Ascending aorta (tissue), 2 donors: ENCODE measurements at regions not wholly inside any gene's neighbourhood (a gene's known extent, or its start where the extent isn't known, plus 50 kb on each side); places are given as distances from the start of the nearest gene placed in this dataset.

Source experiments
- DNase-seq, 2 donors: peaks; one replicate each; pipeline ENCODE4 v3.0.0-alpha.2; 2019; ENCODE audit warnings: low spot score in 2 of 2
- H3K27ac ChIP-seq, 2 donors: fragments of 200-600 bp; sonication (generic); one replicate each; pipeline ENCODE4 v1.5.1; 2016 to 2017; ENCODE audit warnings: mild to moderate bottlenecking in 1 of 2
- H3K27me3 ChIP-seq: fragments of 200-600 bp; sonication (generic); one replicate; pipeline ENCODE4 v1.5.1; 2017
- H3K36me3 ChIP-seq, 2 donors: fragments of 200-600 bp; sonication (generic); one replicate each; pipeline ENCODE4 v1.5.1; 2016
- H3K4me1 ChIP-seq, 2 donors: fragments of 200-600 bp; sonication (generic); one replicate each; pipeline ENCODE4 v1.5.1; 2016 to 2017; ENCODE audit warnings: mild to moderate bottlenecking in 1 of 2
- H3K4me3 ChIP-seq, 2 donors: fragments of 200-600 bp; sonication (generic); one replicate each; pipeline ENCODE4 v1.5.1; 2016 to 2017; ENCODE audit warnings: mild to moderate bottlenecking in 1 of 2
- H3K9me3 ChIP-seq, 2 donors: fragments of 200-600 bp; sonication (generic); one replicate each; pipeline ENCODE4 v1.5.1; 2016
- CTCF ChIP-seq, 3 experiments: fragments of 200-600 bp in 2 of 3; fragments of 450-650 bp in 1 of 3; sonication (generic) in 2 of 3; IDR thresholded peaks; one replicate each; pipeline ENCODE4 v1.5.1; 2016 to 2019; ENCODE audit warnings: antibody characterized with exemption in 3 of 3, mild to moderate bottlenecking in 1 of 3, moderate library complexity in 1 of 3
- intact Hi-C: fragments of 100-400 bp; cut with DNase I; formaldehyde crosslinking; loops from one replicate; pipeline ENCODE4 v1.15.1; 2023

- DNase-seq, result no peak
- H3K4me1 ChIP-seq, result no peaks in the 10 kb centered on the region
- H3K36me3 ChIP-seq, result no peaks in the 10 kb centered on the region
- H3K4me3 ChIP-seq, result no peak overlapping the region
- no peak for TF ChIP-seq CTCF (IDR thresholded peaks at IDR 0.05)
- H3K27me3 ChIP-seq, result no peaks in the 10 kb centered on the region
- intact Hi-C loops, result no loop called here
- H3K9me3 ChIP-seq, result no peaks in the 10 kb centered on the region
- H3K27ac ChIP-seq, result no peak overlapping the region
Observed at GRCh38 chr20:22503577-22503976, 80.8 kb downstream of the FOXA2 start.

GRCh38 chr20:22502731-22503191, 81.6 kb downstream of the FOXA2 start:
- no peaks in the 10 kb centered on the region for H3K36me3 ChIP-seq
- no peaks in the 10 kb centered on the region for H3K9me3 ChIP-seq
- no peak for DNase-seq
- H3K27me3 ChIP-seq, result no peaks in the 10 kb centered on the region
- intact Hi-C loops, result no loop called here
- TF ChIP-seq CTCF (IDR thresholded peaks at IDR 0.05), result no peak
- no peaks in the 10 kb centered on the region for H3K4me1 ChIP-seq
- no peak overlapping the region for H3K27ac ChIP-seq
- no peak overlapping the region for H3K4me3 ChIP-seq

- TF ChIP-seq CTCF (IDR thresholded peaks at IDR 0.05), result no peak
- no peak overlapping the region for H3K4me3 ChIP-seq
- intact Hi-C loops, result no loop called here
- H3K4me1 ChIP-seq, result no peaks in the 10 kb centered on the region
- no peaks in the 10 kb centered on the region for H3K36me3 ChIP-seq
- H3K27ac ChIP-seq, result no peak overlapping the region
- no peaks in the 10 kb centered on the region for H3K27me3 ChIP-seq
- H3K9me3 ChIP-seq, result no peaks in the 10 kb centered on the region
- no peak for DNase-seq
Observed at GRCh38 chr20:22501566-22502344, 82.6 kb downstream of the FOXA2 start.

- H3K4me3 ChIP-seq, result no peak overlapping the region
- TF ChIP-seq CTCF (IDR thresholded peaks at IDR 0.05), result no peak
- H3K9me3 ChIP-seq, result no peaks in the 10 kb centered on the region
- H3K4me1 ChIP-seq, result no peaks in the 10 kb centered on the region
- DNase-seq, result no peak
- intact Hi-C loops, result no loop called here
- no peaks in the 10 kb centered on the region for H3K27me3 ChIP-seq
- H3K27ac ChIP-seq, result no peak overlapping the region
- no peaks in the 10 kb centered on the region for H3K36me3 ChIP-seq
Observed at GRCh38 chr20:22501034-22501433, 83.3 kb downstream of the FOXA2 start.

- no peak for DNase-seq
- Histone ChIP-seq H3K36me3 (no peaks in the 10 kb centered on the region), H3K9me3 (no peaks in the 10 kb centered on the region), H3K4me3 (no peak overlapping the region), H3K4me1 (no peaks in the 10 kb centered on the region), H3K27me3 (no peaks in the 10 kb centered on the region), H3K27ac (no peak overlapping the region)
- intact Hi-C loops, result no loop called here
- no peak for TF ChIP-seq CTCF (IDR thresholded peaks at IDR 0.05)
Observed at GRCh38 chr20:22499515-22500166, 84.7 kb downstream of the FOXA2 start.
